IPS DF 6.9 (cell line): ENCODE measurements at regions not wholly inside any gene's neighbourhood (a gene's known extent, or its start where the extent isn't known, plus 50 kb on each side); places are given as distances from the start of the nearest gene placed in this dataset.
"Not testable (repeated sequence)": the region's sequence is repeated elsewhere in the genome, so short reads cannot be mapped to it uniquely, and the experiment has no call there.

ENCODE experiments used
- DNase-seq: peaks from one replicate; pipeline ENCODE4 v3.0.0-alpha.2; 2013; ENCODE audit warnings: low read depth, low spot score
- H3K27ac ChIP-seq: one replicate; pipeline ENCODE4 v1.5.1; 2013; ENCODE audit warnings: low read length, control low read depth
- H3K27me3 ChIP-seq: 2 replicates; pipeline ENCODE4 v1.6.1; 2013; ENCODE audit warnings: mild to moderate bottlenecking, low read length; ENCODE audit not compliant: control insufficient read depth, insufficient read depth
- H3K36me3 ChIP-seq: 2 replicates; pipeline ENCODE4 v1.6.1; 2013; ENCODE audit warnings: low read length; ENCODE audit not compliant: control insufficient read depth, insufficient read depth
- H3K4me1 ChIP-seq: 2 replicates; pipeline ENCODE4 v1.6.1; 2013; ENCODE audit warnings: low read length; ENCODE audit not compliant: control insufficient read depth, insufficient read depth
- H3K4me3 ChIP-seq: 2 replicates; pipeline ENCODE4 v1.5.1; 2013; ENCODE audit warnings: mild to moderate bottlenecking, low read length
- H3K9me3 ChIP-seq: 2 replicates; pipeline ENCODE4 v1.6.1; 2013; ENCODE audit warnings: low read length, inconsistent platforms; ENCODE audit not compliant: control insufficient read depth, insufficient read depth
- WGBS: extraction: QIAGEN DNeasy Blood & Tissue Kit; methylation state at CpG from one replicate; pipeline ENCODE4 v1.1.7; 2013; ENCODE audit warnings: mixed read lengths, missing lambda C conversion rate; ENCODE audit not compliant: insufficient read length, insufficient coverage; 5-methylcytosine and 5-hydroxymethylcytosine counted together

- Histone ChIP-seq H3K36me3 (no peaks in the 10 kb centered on the region), H3K27ac (no peak overlapping the region), H3K9me3 (no peaks in the 10 kb centered on the region), H3K27me3 (no peaks in the 10 kb centered on the region), H3K4me3 (no peak overlapping the region), H3K4me1 (no peaks in the 10 kb centered on the region)
- no peak for DNase-seq
- no CpG with 5 or more reads among the region's 1 CpG for WGBS
Observed at GRCh38 chr5:122656577-122656976, 118.3 kb upstream of the SNX2 start.

DNA sequence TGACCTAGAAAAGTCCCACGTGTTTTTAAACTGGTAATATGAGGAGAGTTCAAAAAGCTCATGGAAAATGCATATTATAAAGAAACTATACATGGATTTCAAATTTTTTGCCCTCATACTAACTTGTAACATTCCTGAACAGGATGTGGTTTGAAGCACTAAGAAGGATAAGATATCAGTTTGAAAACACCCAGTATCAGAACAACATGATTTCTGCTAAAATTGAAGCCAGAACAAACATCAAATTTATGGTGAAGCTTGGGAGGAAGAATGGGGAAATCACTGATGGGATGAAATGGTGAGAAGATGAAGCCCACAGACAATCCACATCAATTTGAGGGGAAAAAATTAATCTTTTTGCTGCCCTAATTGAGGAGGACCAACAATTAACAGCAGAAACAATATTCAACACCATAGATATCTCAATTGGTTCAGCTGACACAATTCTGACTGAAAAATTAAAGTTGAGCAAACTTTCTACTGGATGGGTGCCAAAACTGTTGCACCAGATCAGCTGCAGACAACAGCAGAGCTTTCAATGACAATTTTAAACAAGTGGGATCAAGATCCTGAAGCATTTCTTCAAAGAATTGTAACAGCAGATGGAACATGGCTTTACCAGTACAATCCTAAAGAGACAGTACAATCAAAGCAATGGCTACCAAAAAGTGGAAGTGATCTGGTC lies 113.2 kb upstream of the SNX2 start:
- no peak overlapping the region for H3K27ac ChIP-seq
- H3K4me1 ChIP-seq: no peaks in the 10 kb centered on the region
- no peak overlapping the region for H3K4me3 ChIP-seq
- H3K27me3 ChIP-seq: no peaks in the 10 kb centered on the region
- DNase-seq: no peak
- WGBS: no CpG with 5 or more reads among the region's 1 CpG
- H3K36me3 ChIP-seq: no peaks in the 10 kb centered on the region
- H3K9me3 ChIP-seq: no peaks in the 10 kb centered on the region

DNA sequence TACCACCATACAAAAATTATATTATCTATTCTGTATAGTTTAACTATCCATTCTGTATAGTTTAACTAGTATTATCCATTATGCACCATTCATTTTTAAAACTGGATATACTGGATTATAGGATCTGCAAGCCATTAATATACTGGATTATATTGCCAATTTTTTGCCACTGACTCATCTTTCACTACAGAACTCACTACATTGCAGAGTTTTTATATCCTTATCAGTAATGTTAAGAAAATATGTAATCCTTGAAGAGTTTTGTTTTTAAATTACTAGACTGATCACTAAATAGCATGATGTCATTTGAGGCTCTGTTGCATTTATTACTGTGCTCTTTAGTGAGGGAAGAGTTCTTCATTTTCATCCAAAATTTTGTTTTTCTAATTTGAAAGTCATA lies 109.8 kb upstream of the SNX2 start:
- Histone ChIP-seq H3K27ac (no peak overlapping the region), H3K36me3 (no peaks in the 10 kb centered on the region), H3K27me3 (no peaks in the 10 kb centered on the region), H3K4me3 (no peak overlapping the region), H3K4me1 (no peaks in the 10 kb centered on the region), H3K9me3 (no peaks in the 10 kb centered on the region)
- no peak for DNase-seq

GRCh38 chr5:122668552-122668951 lies 106.3 kb upstream of the SNX2 start:
- H3K9me3 ChIP-seq: no peaks in the 10 kb centered on the region
- no CpG with 5 or more reads among the region's 2 CpGs for WGBS
- no peaks in the 10 kb centered on the region for H3K4me1 ChIP-seq
- DNase-seq: no peak
- H3K27ac ChIP-seq: no peak overlapping the region
- H3K27me3 ChIP-seq: no peaks in the 10 kb centered on the region
- no peaks in the 10 kb centered on the region for H3K36me3 ChIP-seq
- no peak overlapping the region for H3K4me3 ChIP-seq

DNA sequence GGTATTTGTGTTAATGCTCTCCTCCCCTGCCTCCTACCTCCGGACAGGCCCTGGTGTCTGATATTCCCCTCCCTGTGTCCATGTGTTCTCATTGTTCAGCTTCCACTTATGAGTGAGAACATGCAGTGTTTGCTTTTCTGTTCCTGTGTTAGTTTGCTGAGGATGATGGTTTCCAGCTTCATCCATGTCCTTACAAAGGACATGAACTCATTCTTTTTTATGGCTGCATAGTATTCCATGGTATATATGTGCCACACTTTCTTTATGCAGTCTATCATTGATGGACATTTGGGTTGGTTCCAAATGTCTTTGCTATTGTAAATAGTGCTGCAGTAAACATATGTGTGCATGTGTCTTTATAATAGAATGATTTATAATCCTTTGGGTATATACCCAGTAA lies 105.2 kb upstream of the SNX2 start:
- WGBS: no CpG with 5 or more reads among the region's 1 CpG
- H3K9me3 ChIP-seq, H3K27ac ChIP-seq, H3K36me3 ChIP-seq, H3K27me3 ChIP-seq, H3K4me3 ChIP-seq, H3K4me1 ChIP-seq, DNase-seq: not testable (repeated sequence)

DNA sequence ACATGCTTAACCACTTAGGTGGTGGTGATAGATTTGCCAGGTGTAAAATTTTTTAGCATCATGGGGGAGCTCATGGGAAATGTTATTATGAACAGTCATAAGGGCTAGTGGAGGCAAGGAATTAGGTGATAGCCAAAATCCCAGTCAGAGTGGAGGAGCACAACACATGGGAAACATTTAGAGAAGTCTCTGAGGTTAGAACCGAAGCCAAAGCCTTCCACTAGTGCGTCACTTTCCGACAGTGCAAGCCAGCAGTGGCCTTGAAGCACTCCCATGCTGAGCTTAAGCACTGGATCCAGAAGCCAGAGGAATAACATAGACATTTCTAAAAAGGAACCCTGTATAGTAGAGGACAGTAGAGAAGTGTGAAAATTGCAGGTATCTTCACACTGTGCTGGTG lies 101.5 kb upstream of the SNX2 start:
- no peak for DNase-seq
- no CpG with 5 or more reads among the region's 3 CpGs for WGBS
- no peaks in the 10 kb centered on the region for H3K36me3 ChIP-seq
- H3K4me3 ChIP-seq: no peak overlapping the region
- no peaks in the 10 kb centered on the region for H3K9me3 ChIP-seq
- H3K4me1 ChIP-seq: no peaks in the 10 kb centered on the region
- H3K27ac ChIP-seq: no peak overlapping the region
- H3K27me3 ChIP-seq: no peaks in the 10 kb centered on the region

DNA sequence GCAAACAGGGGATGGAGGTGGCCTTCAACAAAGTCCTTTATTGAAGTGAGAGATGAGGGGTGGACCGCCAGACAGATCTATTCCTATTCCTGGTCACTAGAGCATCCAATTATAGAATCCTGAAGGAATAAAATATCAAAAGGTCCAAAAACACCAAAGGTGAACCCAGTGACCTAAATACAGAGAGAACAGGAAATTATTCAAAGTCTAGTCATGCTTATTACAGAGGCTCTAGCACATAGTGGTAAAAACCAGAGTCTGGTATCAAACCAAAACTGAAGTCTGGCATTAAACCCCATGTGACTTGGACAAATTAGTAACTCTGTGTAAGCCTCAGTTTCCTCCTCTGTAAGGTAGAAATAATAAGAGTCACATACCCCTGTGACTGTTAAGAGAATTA lies 100.5 kb upstream of the SNX2 start:
- Histone ChIP-seq H3K36me3 (no peaks in the 10 kb centered on the region), H3K4me1 (no peaks in the 10 kb centered on the region), H3K4me3 (no peak overlapping the region), H3K27ac (no peak overlapping the region), H3K27me3 (no peaks in the 10 kb centered on the region), H3K9me3 (no peaks in the 10 kb centered on the region)
- no CpG with 5 or more reads among the region's 1 CpG for WGBS
- DNase-seq: no peak

DNA sequence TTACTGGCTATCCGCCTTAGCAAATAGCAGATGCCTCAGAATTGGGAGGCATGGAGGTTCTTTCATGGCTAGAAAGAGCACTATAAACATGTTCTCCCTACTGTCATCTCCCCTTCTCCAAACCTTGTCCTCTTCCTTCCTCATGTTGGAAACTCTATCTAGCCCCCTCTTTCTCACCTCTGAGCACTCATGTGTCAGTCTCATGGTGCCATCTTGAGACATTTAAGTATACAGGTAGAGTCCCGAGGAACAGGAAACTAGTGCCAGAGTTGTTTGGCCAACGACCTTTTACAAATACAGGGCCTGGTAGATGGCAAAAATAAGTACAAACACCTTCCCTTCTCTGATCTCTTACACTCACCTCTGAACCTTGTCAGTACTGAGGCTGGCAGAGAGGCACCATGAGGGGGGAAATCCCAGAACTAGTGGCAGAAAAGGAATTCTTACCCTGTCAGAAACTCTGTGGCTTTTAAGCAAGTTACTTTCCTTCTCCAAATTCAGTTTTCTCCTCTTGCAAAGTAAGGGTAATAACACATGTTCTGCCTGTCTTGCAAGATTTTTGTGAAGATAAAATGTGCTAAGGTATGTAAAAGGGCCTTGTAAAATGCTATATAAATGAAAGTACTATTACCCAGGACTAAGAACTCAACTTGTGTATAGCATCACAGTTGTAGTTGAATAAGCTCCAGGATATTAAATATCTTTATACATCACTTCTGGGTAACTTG lies 94.1 kb upstream of the SNX2 start:
- H3K36me3 ChIP-seq: no peaks in the 10 kb centered on the region
- H3K4me1 ChIP-seq: no peaks in the 10 kb centered on the region
- no CpG with 5 or more reads among the region's 3 CpGs for WGBS
- H3K27ac ChIP-seq: no peak overlapping the region
- DNase-seq: no peak
- H3K27me3 ChIP-seq: no peaks in the 10 kb centered on the region
- no peak overlapping the region for H3K4me3 ChIP-seq
- H3K9me3 ChIP-seq: no peaks in the 10 kb centered on the region

DNA sequence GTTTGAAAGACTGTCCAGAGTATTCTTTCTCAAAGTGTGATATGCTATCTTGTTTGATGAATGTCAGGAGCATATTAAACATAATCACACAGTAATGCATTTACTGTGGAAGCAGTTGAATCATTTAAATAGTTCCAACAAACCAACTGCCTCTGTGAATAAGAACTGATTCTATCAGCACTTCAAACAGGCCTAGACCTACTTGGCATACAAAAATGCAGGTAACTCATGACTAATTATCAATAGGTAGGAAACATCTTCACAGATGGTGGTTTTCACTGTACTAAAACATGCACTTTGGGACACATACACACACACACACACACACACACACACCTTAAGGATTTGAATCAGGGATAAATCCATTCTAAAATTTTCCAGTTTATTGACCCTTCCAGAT lies 91.2 kb upstream of the SNX2 start:
- Histone ChIP-seq H3K4me1 (no peaks in the 10 kb centered on the region), H3K9me3 (no peaks in the 10 kb centered on the region), H3K4me3 (no peak overlapping the region), H3K27ac (no peak overlapping the region), H3K27me3 (no peaks in the 10 kb centered on the region), H3K36me3 (no peaks in the 10 kb centered on the region)
- DNase-seq: no peak

DNA sequence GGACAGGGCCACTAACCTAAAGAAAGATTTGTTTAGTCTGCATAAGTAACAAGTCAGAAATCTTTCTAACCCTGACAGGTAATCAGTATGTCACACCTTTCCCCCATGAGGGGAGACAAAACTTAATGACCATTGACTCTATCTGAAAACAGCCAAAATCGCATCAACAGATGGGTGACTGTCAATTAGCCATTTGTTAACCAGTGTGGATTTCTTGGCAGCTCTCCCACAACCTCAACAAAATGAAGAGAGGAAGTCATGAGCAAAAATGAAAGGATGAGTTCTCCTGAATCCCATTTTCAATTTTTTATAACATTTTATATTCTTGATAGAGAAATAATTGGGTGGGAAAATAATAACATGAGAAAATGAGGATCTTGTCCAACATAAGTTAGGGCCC lies 84.6 kb upstream of the SNX2 start:
- Histone ChIP-seq H3K4me1 (no peaks in the 10 kb centered on the region), H3K36me3 (no peaks in the 10 kb centered on the region), H3K27ac (no peak overlapping the region), H3K4me3 (no peak overlapping the region), H3K27me3 (no peaks in the 10 kb centered on the region), H3K9me3 (no peaks in the 10 kb centered on the region)
- no CpG with 5 or more reads among the region's 1 CpG for WGBS
- DNase-seq: no peak

- no peak for DNase-seq
- no CpG with 5 or more reads among the region's 3 CpGs for WGBS
- Histone ChIP-seq H3K9me3 (no peaks in the 10 kb centered on the region), H3K27me3 (no peaks in the 10 kb centered on the region), H3K4me3 (no peak overlapping the region), H3K36me3 (no peaks in the 10 kb centered on the region), H3K4me1 (no peaks in the 10 kb centered on the region; the same call in 1 of the 2 replicates), H3K27ac (no peak overlapping the region)
Observed at GRCh38 chr5:122691931-122692330, 82.9 kb upstream of the SNX2 start.
